Smooth muscle cell (in vitro differentiated cells): ENCODE measurements at regions not wholly inside any gene's neighbourhood (a gene's known extent, or its start where the extent isn't known, plus 50 kb on each side); places are given as distances from the start of the nearest gene placed in this dataset.

Experiments used
- DNase-seq: peaks from one replicate; lab custom pipeline; 2025; ENCODE audit not compliant: unreplicated experiment; lab: John Stamatoyannopoulos, UW
- H2AFZ ChIP-seq: fragments of 200-600 bp; sonication (generic); 2 replicates; pipeline ENCODE4 v1.6.0; 2016; ENCODE audit warnings: antibody characterized with exemption, low read depth, mild to moderate bottlenecking
- H3F3A ChIP-seq: fragments of 200-600 bp; sonication (generic); 2 replicates; pipeline ENCODE4 v1.6.0; 2017; ENCODE audit warnings: antibody characterized with exemption, low read depth
- H3K27ac ChIP-seq: fragments of 200-600 bp; sonication (generic); 2 replicates; pipeline ENCODE4 v1.5.1; 2016; ENCODE audit warnings: low read depth, mild to moderate bottlenecking
- H3K27me3 ChIP-seq: fragments of 200-600 bp; sonication (generic); 2 replicates; pipeline ENCODE4 v1.6.1; 2016; ENCODE audit warnings: low read depth, mild to moderate bottlenecking
- H3K36me3 ChIP-seq: fragments of 200-600 bp; sonication (generic); 2 replicates; pipeline ENCODE4 v1.5.1; 2016; ENCODE audit warnings: low read depth
- H3K4me1 ChIP-seq: fragments of 200-600 bp; sonication (generic); 2 replicates; pipeline ENCODE4 v1.5.1; 2016; ENCODE audit warnings: low read depth
- H3K4me2 ChIP-seq: fragments of 200-600 bp; sonication (generic); 2 replicates; pipeline ENCODE4 v1.6.0; 2016; ENCODE audit warnings: mild to moderate bottlenecking
- H3K4me3 ChIP-seq: fragments of 200-600 bp; sonication (generic); 2 replicates; pipeline ENCODE4 v1.5.1; 2016; ENCODE audit warnings: mild to moderate bottlenecking
- H3K79me2 ChIP-seq: fragments of 200-600 bp; sonication (generic); 2 replicates; pipeline ENCODE4 v1.6.0; 2016; ENCODE audit warnings: low read depth, mild to moderate bottlenecking
- H3K9ac ChIP-seq: fragments of 200-600 bp; sonication (generic); 2 replicates; pipeline ENCODE4 v1.6.0; 2016; ENCODE audit warnings: low read depth
- H3K9me3 ChIP-seq: fragments of 200-600 bp; sonication (generic); replicated peaks from 2 replicates; pipeline ENCODE4 v1.5.1; 2016; ENCODE audit warnings: low read depth
- H4K20me1 ChIP-seq: fragments of 200-600 bp; sonication (generic); 2 replicates; pipeline ENCODE4 v1.6.0; 2016; ENCODE audit warnings: low read depth
- WGBS: methylation state at CpG from one replicate; pipeline ENCODE4 v1.1.7; 2016; ENCODE audit warnings: low lambda C conversion rate; 5-methylcytosine and 5-hydroxymethylcytosine counted together
- TF ChIP-seq, protein P1 (sequence below): fragments of 200-600 bp; sonication (generic); IDR thresholded peaks from 2 replicates; pipeline ENCODE4 v1.5.1; 2017; ENCODE audit warnings: borderline replicate concordance, mild to moderate bottlenecking, antibody characterized with exemption; ENCODE audit not compliant: insufficient read depth, poor library complexity, severe bottlenecking

DNA sequence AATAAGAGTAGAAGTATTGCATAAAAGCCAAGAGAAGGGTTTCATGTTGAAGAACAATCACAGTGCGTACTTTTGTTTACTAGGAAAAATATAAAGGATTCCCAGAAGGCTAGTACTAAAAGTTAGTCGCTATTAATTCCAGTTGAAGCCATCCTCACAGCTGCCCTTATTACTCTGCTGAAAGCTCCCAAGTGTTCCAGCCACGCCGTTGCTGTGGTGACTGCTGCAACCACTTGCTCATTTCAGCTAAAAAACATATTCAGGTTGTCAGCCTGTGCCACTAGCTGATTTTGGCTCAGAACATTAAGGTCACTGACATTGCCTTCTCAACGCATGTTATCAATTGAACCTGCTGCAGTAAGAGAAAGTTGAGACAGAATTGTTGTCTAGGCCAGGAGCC, 87.1 kb upstream of the FNDC3A start:
- WGBS: 87% methylated on average over 5 of the region's 5 CpGs
- TF ChIP-seq, protein P1, sequence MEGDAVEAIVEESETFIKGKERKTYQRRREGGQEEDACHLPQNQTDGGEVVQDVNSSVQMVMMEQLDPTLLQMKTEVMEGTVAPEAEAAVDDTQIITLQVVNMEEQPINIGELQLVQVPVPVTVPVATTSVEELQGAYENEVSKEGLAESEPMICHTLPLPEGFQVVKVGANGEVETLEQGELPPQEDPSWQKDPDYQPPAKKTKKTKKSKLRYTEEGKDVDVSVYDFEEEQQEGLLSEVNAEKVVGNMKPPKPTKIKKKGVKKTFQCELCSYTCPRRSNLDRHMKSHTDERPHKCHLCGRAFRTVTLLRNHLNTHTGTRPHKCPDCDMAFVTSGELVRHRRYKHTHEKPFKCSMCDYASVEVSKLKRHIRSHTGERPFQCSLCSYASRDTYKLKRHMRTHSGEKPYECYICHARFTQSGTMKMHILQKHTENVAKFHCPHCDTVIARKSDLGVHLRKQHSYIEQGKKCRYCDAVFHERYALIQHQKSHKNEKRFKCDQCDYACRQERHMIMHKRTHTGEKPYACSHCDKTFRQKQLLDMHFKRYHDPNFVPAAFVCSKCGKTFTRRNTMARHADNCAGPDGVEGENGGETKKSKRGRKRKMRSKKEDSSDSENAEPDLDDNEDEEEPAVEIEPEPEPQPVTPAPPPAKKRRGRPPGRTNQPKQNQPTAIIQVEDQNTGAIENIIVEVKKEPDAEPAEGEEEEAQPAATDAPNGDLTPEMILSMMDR: no peak
- Histone ChIP-seq H3K36me3 (no peaks in the 10 kb centered on the region), H2AFZ (no peak overlapping the region), H3K27ac (no peak overlapping the region), H3K27me3 (no peaks in the 10 kb centered on the region), H3K4me2 (no peak overlapping the region), H3K4me1 (no peaks in the 10 kb centered on the region), H4K20me1 (no peaks in the 10 kb centered on the region), H3K4me3 (no peak overlapping the region), H3K9ac (no peak overlapping the region), H3K9me3 (no peaks in the 10 kb centered on the region), H3K79me2 (no peaks in the 10 kb centered on the region), H3F3A (peaks cover 21% of the 10 kb centered on the region)
- no peak for DNase-seq

- Histone ChIP-seq H3K9me3 (no peaks in the 10 kb centered on the region), H3K4me3 (no peak overlapping the region), H3K27me3 (no peaks in the 10 kb centered on the region), H3F3A (peaks cover 21% of the 10 kb centered on the region), H3K36me3 (no peaks in the 10 kb centered on the region), H3K4me1 (no peaks in the 10 kb centered on the region), H3K9ac (no peak overlapping the region), H3K79me2 (no peaks in the 10 kb centered on the region), H3K27ac (peak overlapping the region; percentile 97), H4K20me1 (no peaks in the 10 kb centered on the region), H3K4me2 (no peak overlapping the region), H2AFZ (no peak overlapping the region)
- 36% methylated on average over 3 of the region's 3 CpGs for WGBS
- no peak for DNase-seq
- TF ChIP-seq, protein P1: no peak
Observed at GRCh38 chr13:48890391-48890790, 85.3 kb upstream of the FNDC3A start.

DNA sequence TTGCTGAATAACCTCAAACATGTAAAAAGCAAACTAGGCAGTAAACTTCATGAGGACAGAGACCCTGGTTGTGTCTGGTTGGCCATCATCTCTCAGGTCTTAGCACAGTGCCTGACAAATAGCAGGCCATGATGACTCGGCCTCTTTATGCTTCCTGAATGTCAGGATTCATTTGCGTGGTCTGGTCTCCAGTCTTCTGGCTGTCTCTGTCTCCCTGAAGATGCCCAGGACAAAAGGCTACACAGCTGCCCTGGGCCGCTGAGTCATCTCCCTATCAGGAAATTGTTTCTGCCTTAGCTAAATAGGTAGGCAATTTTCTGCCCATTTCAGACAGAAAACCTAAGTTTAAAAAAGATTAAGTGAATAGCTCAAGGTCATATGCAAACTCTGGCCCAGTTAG, 84.1 kb upstream of the FNDC3A start:
- TF ChIP-seq, protein P1: no peak
- Histone ChIP-seq H2AFZ (no peak overlapping the region), H3K9me3 (no peaks in the 10 kb centered on the region), H4K20me1 (no peaks in the 10 kb centered on the region), H3K27me3 (no peaks in the 10 kb centered on the region), H3K79me2 (no peaks in the 10 kb centered on the region), H3F3A (peaks cover 21% of the 10 kb centered on the region), H3K36me3 (no peaks in the 10 kb centered on the region), H3K4me3 (no peak overlapping the region), H3K9ac (peak overlapping the region; percentile 75), H3K4me1 (no peaks in the 10 kb centered on the region), H3K27ac (peak overlapping the region; percentile 97), H3K4me2 (peak overlapping the region; percentile 63)
- WGBS: 2% methylated on average over 3 of the region's 3 CpGs
- no peak for DNase-seq

- no peaks in the 10 kb centered on the region for H3K4me1 ChIP-seq
- 0% methylated on average over 2 of the region's 2 CpGs for WGBS
- peak overlapping the region; percentile 75 for H3K9ac ChIP-seq
- no peaks in the 10 kb centered on the region for H4K20me1 ChIP-seq
- H3K79me2 ChIP-seq: no peaks in the 10 kb centered on the region
- peaks cover 21% of the 10 kb centered on the region for H3F3A ChIP-seq
- no peaks in the 10 kb centered on the region for H3K9me3 ChIP-seq
- H3K27ac ChIP-seq: peak overlapping the region; percentile 97
- H3K4me3 ChIP-seq: no peak overlapping the region
- H3K27me3 ChIP-seq: no peaks in the 10 kb centered on the region
- no peak for DNase-seq
- H2AFZ ChIP-seq: no peak overlapping the region
- H3K36me3 ChIP-seq: no peaks in the 10 kb centered on the region
- H3K4me2 ChIP-seq: peak overlapping the region; percentile 63
- TF ChIP-seq, protein P1: no peak
Observed at GRCh38 chr13:48892053-48892687, 83.5 kb upstream of the FNDC3A start.
